ENCODE measurements at regions not wholly inside any gene's neighbourhood (a gene's known extent, or its start where the extent isn't known, plus 50 kb on each side); places are given as distances from the start of the nearest gene placed in this dataset.

DNA sequence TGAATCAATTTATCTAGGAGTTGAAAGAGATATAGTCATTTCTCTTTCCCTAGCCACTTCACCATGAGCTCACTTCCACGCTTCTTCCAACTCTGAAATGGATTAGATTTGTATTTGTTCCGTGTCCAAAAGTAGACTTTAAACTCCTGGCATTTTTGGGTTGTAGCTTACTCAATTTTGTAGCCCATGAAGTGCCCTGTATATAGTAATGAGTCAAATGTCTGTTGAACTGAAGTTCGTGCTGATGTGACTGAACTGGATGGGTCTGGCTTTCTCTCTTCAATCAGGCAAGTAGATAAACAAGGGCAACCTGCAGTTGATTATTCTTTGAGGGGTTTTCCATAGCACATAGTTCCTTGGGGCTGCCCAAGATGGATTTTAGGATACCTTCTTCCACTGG lies 450.6 kb downstream of the SH2D1A start:
- Histone ChIP-seq H3K27ac (no peak overlapping the region), H2AFZ (no peak overlapping the region), H4K20me1 (ENCODE audit: insufficient read depth) (no peaks in the 10 kb centered on the region), H3K9me2 (ENCODE audit: insufficient read depth) (no peaks in the 10 kb centered on the region), H3K79me2 (ENCODE audit: insufficient read depth) (no peaks in the 10 kb centered on the region), H3K4me3 (no peak overlapping the region), H3K27me3 (replicated peaks; ENCODE audit: insufficient read depth) (no peaks in the 10 kb centered on the region), H3K9ac (no peak overlapping the region), H3K36me3 (ENCODE audit: low read depth) (no peaks in the 10 kb centered on the region), H3K9me3 (ENCODE audit: low read depth) (no peaks in the 10 kb centered on the region), H3K4me2 (ENCODE audit: unreplicated experiment) (no peak overlapping the region), H3F3A (ENCODE audit: insufficient read depth) (no peaks in the 10 kb centered on the region), H3K4me1 (ENCODE audit: insufficient read depth) (no peaks in the 10 kb centered on the region)
- TF ChIP-seq EZH2phosphoT487 (IDR thresholded peaks at IDR 0.05; ENCODE audit: insufficient read depth, low read depth) (no peak), EZH2 (IDR thresholded peaks at IDR 0.05; ENCODE audit: insufficient read depth, poor library complexity, severe bottlenecking) (no peak)
- WGBS, 2 experiments (ENCODE audit: low coverage in 1 of 2, low lambda C conversion rate in 2 of 2, missing lambda C conversion rate in 2 of 2): 10 to 24% methylated on average over 3 of the region's 3 CpGs
- no peak for DNase-seq
- in situ Hi-C loops (cut with MboI): no loop called here

DNA sequence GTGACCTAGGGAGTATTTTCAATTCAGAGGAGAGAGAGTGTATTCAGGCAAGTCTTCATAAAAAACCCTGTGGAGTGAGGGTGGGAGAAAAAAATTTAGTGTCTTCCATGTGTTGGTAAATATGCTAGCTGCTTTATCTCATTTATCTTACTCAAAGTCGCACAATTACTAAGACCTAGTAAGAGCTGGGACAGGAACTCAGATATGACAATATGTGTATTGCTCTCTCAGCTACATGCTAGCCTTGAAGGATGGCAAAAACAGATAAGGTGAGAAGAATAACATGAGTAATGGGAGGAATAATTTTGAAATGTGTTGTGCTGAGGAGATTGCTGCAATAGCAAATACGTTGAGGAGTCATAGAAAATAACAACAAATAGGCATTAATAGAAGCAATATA lies 458.6 kb downstream of the SH2D1A start:
- no peak for DNase-seq
- Histone ChIP-seq H3K9ac (no peak overlapping the region), H3K4me3 (no peak overlapping the region), H3K9me2 (ENCODE audit: insufficient read depth) (no peaks in the 10 kb centered on the region), H4K20me1 (ENCODE audit: insufficient read depth) (no peaks in the 10 kb centered on the region), H3K79me2 (ENCODE audit: insufficient read depth) (no peaks in the 10 kb centered on the region), H3F3A (ENCODE audit: insufficient read depth) (no peaks in the 10 kb centered on the region), H2AFZ (no peak overlapping the region), H3K9me3 (ENCODE audit: low read depth) (no peaks in the 10 kb centered on the region), H3K36me3 (ENCODE audit: low read depth) (no peaks in the 10 kb centered on the region), H3K27ac (no peak overlapping the region), H3K4me2 (ENCODE audit: unreplicated experiment) (no peak overlapping the region), H3K27me3 (replicated peaks; ENCODE audit: insufficient read depth) (no peaks in the 10 kb centered on the region), H3K4me1 (ENCODE audit: insufficient read depth) (no peaks in the 10 kb centered on the region)
- no peak for TF ChIP-seq EZH2phosphoT487 (IDR thresholded peaks at IDR 0.05; ENCODE audit: insufficient read depth, low read depth)
- TF ChIP-seq EZH2 (IDR thresholded peaks at IDR 0.05; ENCODE audit: insufficient read depth, poor library complexity, severe bottlenecking): no peak
- 10 to 42% methylated on average over 2 of the region's 2 CpGs for WGBS, 2 experiments (ENCODE audit: low coverage in 1 of 2, low lambda C conversion rate in 2 of 2, missing lambda C conversion rate in 2 of 2)
- in situ Hi-C loops (cut with MboI): no loop called here

DNA sequence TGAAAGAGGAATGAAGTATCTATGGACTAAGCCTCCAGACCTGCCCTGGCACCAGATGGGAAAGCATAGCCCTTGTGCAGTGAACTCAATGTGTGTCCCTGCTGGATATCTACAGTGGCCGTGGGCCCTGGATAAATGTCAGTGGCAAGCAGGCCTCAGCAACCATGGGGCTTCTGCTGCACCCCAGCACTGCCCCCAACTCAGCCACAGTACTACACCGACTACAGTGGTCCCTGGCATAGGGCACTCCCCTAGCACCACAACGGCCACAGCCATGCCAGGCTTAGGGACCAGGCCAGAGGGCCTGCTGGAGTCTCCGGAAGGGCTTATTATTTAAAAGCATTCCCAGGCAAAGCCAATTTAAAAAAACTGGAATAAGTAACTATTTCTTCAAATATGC lies 459.1 kb downstream of the SH2D1A start:
- in situ Hi-C loops (cut with MboI): no loop called here
- no peak overlapping the region for H3K4me3 ChIP-seq
- no peak overlapping the region for H3K4me2 ChIP-seq (ENCODE audit: unreplicated experiment)
- no peak for DNase-seq
- H3K4me1 ChIP-seq (ENCODE audit: insufficient read depth): no peaks in the 10 kb centered on the region
- no peaks in the 10 kb centered on the region for H3K9me3 ChIP-seq (ENCODE audit: low read depth)
- no peaks in the 10 kb centered on the region for H3F3A ChIP-seq (ENCODE audit: insufficient read depth)
- no peak overlapping the region for H3K27ac ChIP-seq
- H3K36me3 ChIP-seq (ENCODE audit: low read depth): no peaks in the 10 kb centered on the region
- H3K79me2 ChIP-seq (ENCODE audit: insufficient read depth): no peaks in the 10 kb centered on the region
- H4K20me1 ChIP-seq (ENCODE audit: insufficient read depth): no peaks in the 10 kb centered on the region
- no peak overlapping the region for H3K9ac ChIP-seq
- 38 to 46% methylated on average over 4 of the region's 4 CpGs for WGBS, 2 experiments (ENCODE audit: low coverage in 1 of 2, low lambda C conversion rate in 2 of 2, missing lambda C conversion rate in 2 of 2)
- TF ChIP-seq EZH2phosphoT487 (IDR thresholded peaks at IDR 0.05; ENCODE audit: insufficient read depth, low read depth) (no peak), EZH2 (IDR thresholded peaks at IDR 0.05; ENCODE audit: insufficient read depth, poor library complexity, severe bottlenecking) (no peak)
- H3K9me2 ChIP-seq (ENCODE audit: insufficient read depth): no peaks in the 10 kb centered on the region
- H2AFZ ChIP-seq: no peak overlapping the region
- no peaks in the 10 kb centered on the region for H3K27me3 ChIP-seq (replicated peaks; ENCODE audit: insufficient read depth)

DNA sequence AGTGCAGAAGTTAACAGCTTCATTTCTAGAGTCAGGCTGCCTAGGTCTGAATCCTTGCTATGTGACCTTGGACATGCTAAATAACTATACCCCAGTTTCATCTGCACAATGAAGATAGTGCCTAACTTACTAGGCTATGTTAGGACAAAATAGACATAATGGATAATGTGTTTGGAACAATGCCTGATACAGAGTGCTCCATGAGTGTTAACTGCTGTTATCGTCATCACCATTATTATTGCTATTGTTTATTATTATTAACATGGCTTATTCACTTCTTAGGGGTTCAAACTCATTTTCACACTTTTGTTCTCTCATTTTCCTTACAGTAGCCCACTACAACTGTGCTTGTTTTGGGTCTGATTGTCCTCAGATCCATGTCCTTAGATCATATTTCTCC lies 467.7 kb downstream of the SH2D1A start:
- in situ Hi-C loops (cut with MboI): no loop called here
- DNase-seq: no peak
- H3K4me1 ChIP-seq (ENCODE audit: insufficient read depth): no peaks in the 10 kb centered on the region
- no peak overlapping the region for H3K4me3 ChIP-seq
- TF ChIP-seq EZH2 (IDR thresholded peaks at IDR 0.05; ENCODE audit: insufficient read depth, poor library complexity, severe bottlenecking) (no peak), EZH2phosphoT487 (IDR thresholded peaks at IDR 0.05; ENCODE audit: insufficient read depth, low read depth) (no peak)
- no peak overlapping the region for H3K4me2 ChIP-seq (ENCODE audit: unreplicated experiment)
- no peaks in the 10 kb centered on the region for H3K79me2 ChIP-seq (ENCODE audit: insufficient read depth)
- no peaks in the 10 kb centered on the region for H3K27me3 ChIP-seq (replicated peaks; ENCODE audit: insufficient read depth)
- H3K9me2 ChIP-seq (ENCODE audit: insufficient read depth): no peaks in the 10 kb centered on the region
- H3F3A ChIP-seq (ENCODE audit: insufficient read depth): no peaks in the 10 kb centered on the region
- H3K9ac ChIP-seq: no peak overlapping the region
- no peak overlapping the region for H2AFZ ChIP-seq
- 31 to 55% methylated on average over 1 of the region's 1 CpG for WGBS, 2 experiments (ENCODE audit: low coverage in 1 of 2, low lambda C conversion rate in 2 of 2, missing lambda C conversion rate in 2 of 2)
- no peaks in the 10 kb centered on the region for H3K9me3 ChIP-seq (ENCODE audit: low read depth)
- no peak overlapping the region for H3K27ac ChIP-seq
- no peaks in the 10 kb centered on the region for H4K20me1 ChIP-seq (ENCODE audit: insufficient read depth)
- no peaks in the 10 kb centered on the region for H3K36me3 ChIP-seq (ENCODE audit: low read depth)

DNA sequence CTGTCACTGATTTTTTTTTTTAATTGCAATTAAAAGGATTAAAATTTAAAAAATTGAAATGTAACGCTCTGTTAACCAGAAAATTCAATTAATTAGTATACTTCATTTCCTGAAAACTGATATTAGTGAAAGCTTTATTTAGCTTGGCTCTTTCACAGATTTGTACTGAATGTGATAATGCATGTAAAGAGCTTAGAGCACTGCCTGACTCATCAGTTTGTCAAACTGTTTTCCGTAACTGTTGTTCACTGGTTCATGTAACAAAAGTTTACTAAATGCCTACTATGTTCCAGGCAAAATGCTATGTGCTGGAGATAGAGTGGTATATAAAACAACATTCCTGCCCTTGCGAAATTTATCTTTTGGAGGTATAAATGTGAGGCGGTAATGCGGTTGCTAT lies 471.7 kb downstream of the SH2D1A start:
- WGBS, 2 experiments (ENCODE audit: low coverage in 1 of 2, low lambda C conversion rate in 2 of 2, missing lambda C conversion rate in 2 of 2): 62 to 63% methylated on average over 5 of the region's 5 CpGs
- Histone ChIP-seq H3F3A (ENCODE audit: insufficient read depth) (no peaks in the 10 kb centered on the region), H4K20me1 (ENCODE audit: insufficient read depth) (no peaks in the 10 kb centered on the region), H3K36me3 (ENCODE audit: low read depth) (no peaks in the 10 kb centered on the region), H3K9ac (no peak overlapping the region), H3K9me2 (ENCODE audit: insufficient read depth) (no peaks in the 10 kb centered on the region), H3K79me2 (ENCODE audit: insufficient read depth) (no peaks in the 10 kb centered on the region), H3K4me2 (ENCODE audit: unreplicated experiment) (no peak overlapping the region), H3K27me3 (replicated peaks; ENCODE audit: insufficient read depth) (no peaks in the 10 kb centered on the region), H3K9me3 (ENCODE audit: low read depth) (no peaks in the 10 kb centered on the region), H3K27ac (no peak overlapping the region), H3K4me3 (no peak overlapping the region), H3K4me1 (ENCODE audit: insufficient read depth) (no peaks in the 10 kb centered on the region), H2AFZ (no peak overlapping the region)
- in situ Hi-C loops (cut with MboI): no loop called here
- no peak for DNase-seq
- TF ChIP-seq EZH2 (IDR thresholded peaks at IDR 0.05; ENCODE audit: insufficient read depth, poor library complexity, severe bottlenecking) (no peak), EZH2phosphoT487 (IDR thresholded peaks at IDR 0.05; ENCODE audit: insufficient read depth, low read depth) (no peak)

All from GM23248 (cell line).